Liver (tissue), 3 donors: ENCODE measurements at regions not wholly inside any gene's neighbourhood (a gene's known extent, or its start where the extent isn't known, plus 50 kb on each side); places are given as distances from the start of the nearest gene placed in this dataset.

Experiments
- EGR1 ChIP-seq, 2 donors: IDR thresholded peaks; 2 replicates each; pipeline ENCODE4 v1.6.1; 2016 to 2018; ENCODE audit warnings: antibody characterized with exemption in 2 of 2, low read depth in 2 of 2
- HNF4A ChIP-seq, 2 donors: conservative IDR thresholded peaks; 2 replicates each; pipeline ENCODE4 v1.6.1; 2016; ENCODE audit warnings: antibody characterized with exemption in 2 of 2, mild to moderate bottlenecking in 2 of 2
- JUND ChIP-seq, 2 donors: IDR thresholded peaks; 2 replicates each; pipeline ENCODE4 v1.6.1; 2016; ENCODE audit warnings: antibody characterized with exemption in 2 of 2
- RAD21 ChIP-seq, 2 donors: IDR thresholded peaks; 2 replicates each; pipeline ENCODE4 v1.6.1; 2016; ENCODE audit warnings: antibody characterized with exemption in 2 of 2, mild to moderate bottlenecking in 2 of 2
- SP1 ChIP-seq: IDR thresholded peaks from 2 replicates; pipeline ENCODE4 v1.6.1; 2018; ENCODE audit warnings: antibody characterized with exemption, mild to moderate bottlenecking
- TAF1 ChIP-seq: conservative IDR thresholded peaks from 2 replicates; pipeline ENCODE4 v1.6.1; 2016; ENCODE audit warnings: antibody characterized with exemption, mild to moderate bottlenecking
- YY1 ChIP-seq: IDR thresholded peaks from 2 replicates; pipeline ENCODE4 v1.6.1; 2016; ENCODE audit warnings: antibody characterized with exemption, mild to moderate bottlenecking
- TF ChIP-seq, protein P1 (sequence below): fragments of 150-350 bp; IDR thresholded peaks from 2 replicates; pipeline ENCODE4 v1.5.1; 2017; ENCODE audit warnings: improper control_type of control experiment, low read depth, low read length; ENCODE audit not compliant: missing input control
- TF ChIP-seq, protein P2 (sequence below): IDR thresholded peaks from 2 replicates; pipeline ENCODE4 v1.6.1; 2016; ENCODE audit warnings: antibody characterized with exemption
- TF ChIP-seq, protein P3 (sequence below): IDR thresholded peaks from 2 replicates; pipeline ENCODE4 v1.6.1; 2016; ENCODE audit warnings: antibody characterized with exemption
- donor health status: healthy.
- donor health status: healthy.

DNA sequence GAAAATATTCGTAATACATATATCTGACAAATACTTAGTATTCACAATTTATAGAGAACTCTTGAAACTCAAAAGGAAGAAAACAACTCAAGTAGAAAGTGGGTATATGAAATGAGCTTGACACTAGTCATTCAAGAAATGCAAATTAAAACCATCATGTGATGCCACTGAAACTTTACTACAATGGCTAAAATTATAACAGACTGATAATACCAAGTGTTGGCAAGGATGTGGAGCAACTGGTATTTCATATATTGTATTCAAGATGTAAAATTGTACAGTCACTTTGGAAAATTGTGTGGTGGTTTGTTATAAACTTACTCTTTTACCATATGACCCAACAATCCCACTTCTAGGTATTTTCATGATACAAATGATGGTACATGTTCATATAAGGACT, 68.7 kb upstream of the AGTR1 start:
- TF ChIP-seq, protein P1, sequence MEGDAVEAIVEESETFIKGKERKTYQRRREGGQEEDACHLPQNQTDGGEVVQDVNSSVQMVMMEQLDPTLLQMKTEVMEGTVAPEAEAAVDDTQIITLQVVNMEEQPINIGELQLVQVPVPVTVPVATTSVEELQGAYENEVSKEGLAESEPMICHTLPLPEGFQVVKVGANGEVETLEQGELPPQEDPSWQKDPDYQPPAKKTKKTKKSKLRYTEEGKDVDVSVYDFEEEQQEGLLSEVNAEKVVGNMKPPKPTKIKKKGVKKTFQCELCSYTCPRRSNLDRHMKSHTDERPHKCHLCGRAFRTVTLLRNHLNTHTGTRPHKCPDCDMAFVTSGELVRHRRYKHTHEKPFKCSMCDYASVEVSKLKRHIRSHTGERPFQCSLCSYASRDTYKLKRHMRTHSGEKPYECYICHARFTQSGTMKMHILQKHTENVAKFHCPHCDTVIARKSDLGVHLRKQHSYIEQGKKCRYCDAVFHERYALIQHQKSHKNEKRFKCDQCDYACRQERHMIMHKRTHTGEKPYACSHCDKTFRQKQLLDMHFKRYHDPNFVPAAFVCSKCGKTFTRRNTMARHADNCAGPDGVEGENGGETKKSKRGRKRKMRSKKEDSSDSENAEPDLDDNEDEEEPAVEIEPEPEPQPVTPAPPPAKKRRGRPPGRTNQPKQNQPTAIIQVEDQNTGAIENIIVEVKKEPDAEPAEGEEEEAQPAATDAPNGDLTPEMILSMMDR: no peak
- no peak for TF ChIP-seq HNF4A (conservative IDR thresholded peaks at IDR 0.05)
- no peak for TF ChIP-seq TAF1
- TF ChIP-seq YY1: no peak
- TF ChIP-seq EGR1 (IDR thresholded peaks at IDR 0.05; ENCODE audit: low read depth in 2 of 2): no peak
- TF ChIP-seq, protein P2, sequence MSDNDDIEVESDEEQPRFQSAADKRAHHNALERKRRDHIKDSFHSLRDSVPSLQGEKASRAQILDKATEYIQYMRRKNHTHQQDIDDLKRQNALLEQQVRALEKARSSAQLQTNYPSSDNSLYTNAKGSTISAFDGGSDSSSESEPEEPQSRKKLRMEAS: no peak
- TF ChIP-seq JUND (IDR thresholded peaks at IDR 0.05): no peak
- TF ChIP-seq RAD21 (IDR thresholded peaks at IDR 0.05): no peak
- TF ChIP-seq, protein P3, sequence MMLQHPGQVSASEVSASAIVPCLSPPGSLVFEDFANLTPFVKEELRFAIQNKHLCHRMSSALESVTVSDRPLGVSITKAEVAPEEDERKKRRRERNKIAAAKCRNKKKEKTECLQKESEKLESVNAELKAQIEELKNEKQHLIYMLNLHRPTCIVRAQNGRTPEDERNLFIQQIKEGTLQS: no peak
- TF ChIP-seq SP1: no peak
